ENCODE measurements at regions not wholly inside any gene's neighbourhood (a gene's known extent, or its start where the extent isn't known, plus 50 kb on each side); places are given as distances from the start of the nearest gene placed in this dataset.

DNA sequence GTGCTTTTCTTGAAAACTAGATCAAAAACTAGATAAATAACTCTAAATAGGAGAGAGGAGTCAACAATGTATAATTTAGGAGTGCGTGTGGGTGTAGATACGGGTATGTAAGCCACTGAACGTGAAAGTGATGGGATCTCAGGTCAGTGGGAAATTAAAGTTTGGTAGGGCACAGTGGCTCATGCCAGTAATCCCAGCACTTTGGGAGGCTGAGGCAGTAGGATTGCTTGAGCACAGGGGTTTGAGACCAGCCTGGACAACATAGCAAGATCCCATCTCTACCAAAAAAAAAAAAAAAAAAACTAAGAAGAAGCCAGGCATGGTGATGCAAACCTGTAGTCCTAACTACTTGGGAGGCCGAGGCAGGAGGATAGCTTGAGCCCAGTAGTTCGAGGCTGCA, 247.1 kb downstream of the ANAPC1 start:
- TF ChIP-seq CTCF (IDR thresholded peaks at IDR 0.05; ENCODE audit: borderline replicate concordance, extremely low read depth, low read length, poor library complexity, severe bottlenecking) (no peak), EZH2 (IDR thresholded peaks at IDR 0.05; ENCODE audit: borderline replicate concordance, low read depth, low read length, severe bottlenecking) (no peak)
